SK-N-SH (cell line): ENCODE measurements at regions not wholly inside any gene's neighbourhood (a gene's known extent, or its start where the extent isn't known, plus 50 kb on each side); places are given as distances from the start of the nearest gene placed in this dataset.

Source experiments
- CTCF ChIA-PET: fragments of 300-600, 350-600 bp; formaldehyde crosslinking; extraction: SDS; loops from one replicate; lab custom pipeline; 2021; lab: Yijun Ruan, JAX
- POLR2A ChIA-PET: fragments of 350-600 bp; sonication (Branson Sonifier 250); formaldehyde crosslinking; extraction: SDS; loops from one replicate; lab custom pipeline; 2020; ENCODE audit warnings: antibody characterized with exemption, inconsistent platforms; lab: Yijun Ruan, JAX
- DNase-seq: peaks from one replicate; pipeline ENCODE4 v3.0.0; 2012
- H2AFZ ChIP-seq: fragments of 200-600 bp; sonication (generic); 2 replicates; pipeline ENCODE4 v1.8.1; 2016; ENCODE audit warnings: antibody characterized with exemption, mild to moderate bottlenecking, low read depth
- H3F3A ChIP-seq: fragments of 200-600 bp; sonication (generic); replicated peaks from 2 replicates; pipeline ENCODE3; 2016; ENCODE audit warnings: antibody characterized with exemption, mild to moderate bottlenecking; ENCODE audit not compliant: insufficient read depth
- H3K27ac ChIP-seq, 2 experiments: fragments of 200-500 bp in 1 of 2; fragments of 200-600 bp in 1 of 2; sonication (Bioruptor generic) in 1 of 2; sonication (generic), shearing (Covaris generic) in 1 of 2; 2 replicates each; pipeline versions ENCODE4 v1.5.1 to v1.6.1; 2014 to 2016; ENCODE audit warnings: low read depth in 2 of 2, inconsistent platforms in 1 of 2, low read length in 1 of 2, mild to moderate bottlenecking in 1 of 2, mixed read lengths in 1 of 2
- H3K27me3 ChIP-seq: fragments of 200-600 bp; sonication (generic), shearing (Covaris generic); 2 replicates; pipeline ENCODE4 v1.6.1; 2016; ENCODE audit warnings: mixed run types; ENCODE audit not compliant: insufficient read depth
- H3K36me3 ChIP-seq, 2 experiments: fragments of 200-500 bp in 1 of 2; fragments of 200-600 bp in 1 of 2; sonication (Bioruptor generic) in 1 of 2; sonication (generic) in 1 of 2; replicated peaks in 1 of 2; 2 replicates each; pipeline versions ENCODE3 to v1.5.1; 2014 to 2016; ENCODE audit warnings: low read length in 1 of 2, mild to moderate bottlenecking in 1 of 2; ENCODE audit not compliant: insufficient read depth in 2 of 2, control insufficient read depth in 1 of 2
- H3K4me1 ChIP-seq, 2 experiments: fragments of 200-500 bp in 1 of 2; fragments of 200-600 bp in 1 of 2; sonication (Bioruptor generic) in 1 of 2; sonication (generic), shearing (Covaris generic) in 1 of 2; 2 replicates each; pipeline versions ENCODE4 v1.5.1 to v1.6.1; 2014 to 2016; ENCODE audit warnings: low read depth in 1 of 2, low read length in 1 of 2, mixed run types in 1 of 2; ENCODE audit not compliant: insufficient read depth in 2 of 2, control insufficient read depth in 1 of 2
- H3K4me2 ChIP-seq: fragments of 200-600 bp; sonication (generic), shearing (Covaris generic); 2 replicates; pipeline ENCODE4 v1.6.1; 2017; ENCODE audit warnings: mixed run types
- H3K4me3 ChIP-seq, 2 experiments: fragments of 200-500 bp in 1 of 2; fragments of 200-600 bp in 1 of 2; sonication (Bioruptor generic) in 1 of 2; sonication (generic), shearing (Covaris generic) in 1 of 2; 2 replicates each; pipeline versions ENCODE4 v1.5.1 to v1.8.1; 2014 to 2016; ENCODE audit warnings: low read depth in 2 of 2, inconsistent platforms in 1 of 2, low read length in 1 of 2, mild to moderate bottlenecking in 1 of 2, mixed read lengths in 1 of 2, moderate library complexity in 1 of 2
- H3K79me2 ChIP-seq: fragments of 200-600 bp; sonication (generic); 2 replicates; pipeline ENCODE4 v1.8.1; 2017; ENCODE audit warnings: mild to moderate bottlenecking; ENCODE audit not compliant: insufficient read depth
- H3K9ac ChIP-seq: fragments of 200-600 bp; sonication (generic); 2 replicates; pipeline ENCODE4 v1.6.1; 2017; ENCODE audit warnings: mixed run types
- H3K9me2 ChIP-seq: fragments of 200-600 bp; sonication (generic); 2 replicates; pipeline ENCODE4 v1.6.1; 2017; ENCODE audit warnings: mixed run types
- H3K9me3 ChIP-seq: fragments of 200-600 bp; sonication (generic); 2 replicates; pipeline ENCODE4 v1.6.1; 2017; ENCODE audit warnings: mixed run types, mild to moderate bottlenecking, moderate library complexity
- H4K20me1 ChIP-seq: fragments of 200-600 bp; sonication (generic); 2 replicates; pipeline ENCODE4 v1.6.1; 2017; ENCODE audit warnings: mild to moderate bottlenecking, mixed run types; ENCODE audit not compliant: insufficient read depth
- CHD2 ChIP-seq: fragments of 150-350 bp; IDR thresholded peaks from 2 replicates; pipeline ENCODE4 v1.6.1; 2018; ENCODE audit warnings: low read length; ENCODE audit not compliant: partially characterized antibody
- ELF1 ChIP-seq: IDR thresholded peaks from 2 replicates; pipeline ENCODE4 v1.4.0; 2012
- EP300 ChIP-seq, 2 experiments: IDR thresholded peaks; 2 replicates each; pipeline versions ENCODE4 v1.4.0 to v1.6.1; 2012; ENCODE audit warnings: borderline replicate concordance in 1 of 2, low read depth in 1 of 2, low read length in 1 of 2
- EZH2phosphoT487 ChIP-seq: fragments of 200-600 bp; sonication (generic); IDR thresholded peaks from 2 replicates; pipeline ENCODE4 v1.6.1; 2017; ENCODE audit warnings: low read depth, mixed run types, mild to moderate bottlenecking, antibody characterized with exemption, moderate library complexity, borderline replicate concordance
- FOXM1 ChIP-seq: IDR thresholded peaks from 2 replicates; pipeline ENCODE4 v1.4.0; 2012; ENCODE audit warnings: low read depth, mild to moderate bottlenecking
- GATA2 ChIP-seq: sonication (generic); formaldehyde crosslinking; IDR thresholded peaks from 2 replicates; pipeline ENCODE4 v1.5.0; 2020; ENCODE audit warnings: mild to moderate bottlenecking, missing genetic modification reagents
- JUND ChIP-seq: IDR thresholded peaks from 2 replicates; pipeline ENCODE4 v1.4.0; 2012
- MXI1 ChIP-seq: IDR thresholded peaks from 2 replicates; pipeline ENCODE4 v1.6.1; 2012; ENCODE audit warnings: mild to moderate bottlenecking, low read depth, low read length, improper control_type of control experiment
- POLR2AphosphoS5 ChIP-seq: IDR thresholded peaks from 2 replicates; pipeline ENCODE4 v1.6.1; 2012; ENCODE audit warnings: low read depth, low read length
- RAD21 ChIP-seq: IDR thresholded peaks from 2 replicates; pipeline ENCODE4 v1.6.1; 2012; ENCODE audit warnings: mild to moderate bottlenecking, low read length
- SIN3A ChIP-seq: IDR thresholded peaks from 2 replicates; pipeline ENCODE4 v1.6.1; 2012; ENCODE audit warnings: low read depth, mild to moderate bottlenecking, low read length, moderate library complexity, borderline replicate concordance
- TCF12 ChIP-seq: IDR thresholded peaks from 2 replicates; pipeline ENCODE4 v1.4.0; 2012
- TEAD4 ChIP-seq: IDR thresholded peaks from 2 replicates; pipeline ENCODE4 v1.4.0; 2012; ENCODE audit warnings: mild to moderate bottlenecking, borderline replicate concordance; ENCODE audit not compliant: insufficient read depth
- YY1 ChIP-seq: IDR thresholded peaks from 2 replicates; pipeline ENCODE4 v1.4.0; 2012; ENCODE audit warnings: low read depth, mild to moderate bottlenecking
- WGBS: methylation state at CpG from one replicate; pipeline ENCODE4 v1.1.6; 2017; ENCODE audit warnings: low lambda C conversion rate; 5-methylcytosine and 5-hydroxymethylcytosine counted together
- TF ChIP-seq, protein P1 (sequence below): IDR thresholded peaks from 2 replicates; pipeline ENCODE4 v1.4.0; 2012; ENCODE audit warnings: low read depth
- TF ChIP-seq, protein P2 (sequence below): IDR thresholded peaks from 2 replicates; pipeline ENCODE4 v1.4.0; 2012; ENCODE audit warnings: low read depth, borderline replicate concordance
- TF ChIP-seq, protein P3 (sequence below): IDR thresholded peaks from 2 replicates; pipeline ENCODE4; 2012
- TF ChIP-seq, protein P4 (sequence below): fragments of 150-350 bp; IDR thresholded peaks from 2 replicates; pipeline ENCODE4 v1.6.1; 2016; ENCODE audit warnings: mild to moderate bottlenecking, low read depth, low read length
- TF ChIP-seq, protein P5 (sequence below): fragments of 200-600 bp; sonication (generic); IDR thresholded peaks from 2 replicates; pipeline ENCODE4 v1.6.1; 2017; ENCODE audit warnings: antibody characterized with exemption, mild to moderate bottlenecking, moderate library complexity

DNA sequence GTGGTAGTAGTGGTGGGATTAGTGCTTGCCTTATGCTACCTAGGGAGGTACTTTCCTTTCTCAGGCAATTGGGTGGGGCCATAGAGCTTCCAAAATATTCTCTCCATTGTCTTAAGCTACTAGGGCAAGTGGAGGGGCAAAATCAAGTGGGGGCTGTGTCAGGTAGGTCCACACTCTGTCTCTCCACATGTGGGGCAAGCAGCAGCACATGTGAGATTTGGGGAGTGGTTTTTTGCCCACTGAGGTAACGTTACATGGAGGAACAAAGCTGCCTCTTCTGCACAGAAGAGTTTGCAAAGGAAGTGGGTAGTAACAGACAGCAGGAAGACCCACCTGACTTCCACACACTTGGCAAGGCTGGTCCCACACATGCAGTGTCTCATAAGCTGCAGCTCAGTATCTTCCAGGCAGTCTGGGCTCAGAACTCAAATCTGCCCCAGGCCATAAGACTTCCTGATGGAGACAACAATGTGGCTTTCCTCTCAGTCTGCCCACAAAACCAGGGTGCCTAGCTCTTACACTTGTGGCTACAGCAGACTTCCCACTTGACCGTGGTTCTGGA lies 1581.5 kb upstream of the PCDH20 start (continued):
- TF ChIP-seq, protein P1, sequence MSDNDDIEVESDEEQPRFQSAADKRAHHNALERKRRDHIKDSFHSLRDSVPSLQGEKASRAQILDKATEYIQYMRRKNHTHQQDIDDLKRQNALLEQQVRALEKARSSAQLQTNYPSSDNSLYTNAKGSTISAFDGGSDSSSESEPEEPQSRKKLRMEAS, result no peak
- TF ChIP-seq FOXM1, result no peak
- no peak for TF ChIP-seq YY1
- TF ChIP-seq, all 33 proteins: peak for 0

DNA sequence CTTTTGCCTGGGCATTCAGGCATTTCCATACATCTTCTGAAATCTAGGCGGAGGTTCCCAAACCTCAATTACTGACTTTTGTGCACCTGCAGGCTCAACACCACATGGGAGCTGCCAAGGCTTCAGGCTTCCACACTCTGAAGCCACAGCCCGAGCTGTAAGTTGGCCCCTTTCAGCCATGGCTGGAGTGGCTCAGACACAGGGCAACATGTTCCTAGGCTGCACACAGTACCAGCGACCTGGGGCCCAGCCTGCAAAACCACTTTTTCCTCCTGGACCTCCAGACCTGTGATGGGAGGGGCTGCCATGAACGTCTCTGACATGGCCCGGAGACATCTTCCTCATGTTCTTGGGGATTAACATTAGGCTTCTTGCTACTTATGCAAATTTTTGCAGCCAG lies 1558.2 kb upstream of the PCDH20 start:
- no peaks in the 10 kb centered on the region for H4K20me1 ChIP-seq
- no peaks in the 10 kb centered on the region for H3K27me3 ChIP-seq
- no peaks in the 10 kb centered on the region for H3K36me3 ChIP-seq
- H3K4me2 ChIP-seq, result no peak overlapping the region
- WGBS, result 51% methylated on average over 3 of the region's 5 CpGs
- no peak overlapping the region for H2AFZ ChIP-seq
- H3K9ac ChIP-seq, result no peak overlapping the region
- DNase-seq, result no peak
- H3K4me1 ChIP-seq, result no peaks in the 10 kb centered on the region
- POLR2A ChIA-PET, result no interaction called here
- no peak overlapping the region for H3K4me3 ChIP-seq
- H3K27ac ChIP-seq, result no peak overlapping the region
- CTCF ChIA-PET, result no interaction called here
- no peaks in the 10 kb centered on the region for H3K9me2 ChIP-seq
- H3K79me2 ChIP-seq, result no peaks in the 10 kb centered on the region
- no peaks in the 10 kb centered on the region for H3F3A ChIP-seq
- H3K9me3 ChIP-seq, result no peaks in the 10 kb centered on the region
- TF ChIP-seq RAD21 (no peak), TCF12 (no peak), YY1 (no peak), POLR2AphosphoS5 (no peak), EP300 (IDR thresholded peaks at IDR 0.05; ENCODE audit: borderline replicate concordance in 1 of 2, low read depth in 1 of 2, low read length in 1 of 2) (no peak), TEAD4 (no peak), JUND (no peak), ELF1 (no peak), SIN3A (no peak), CHD2 (no peak), GATA2 (CRISPR knock-in tag) (no peak), MXI1 (no peak), EZH2phosphoT487 (no peak)
- TF ChIP-seq, protein P2, sequence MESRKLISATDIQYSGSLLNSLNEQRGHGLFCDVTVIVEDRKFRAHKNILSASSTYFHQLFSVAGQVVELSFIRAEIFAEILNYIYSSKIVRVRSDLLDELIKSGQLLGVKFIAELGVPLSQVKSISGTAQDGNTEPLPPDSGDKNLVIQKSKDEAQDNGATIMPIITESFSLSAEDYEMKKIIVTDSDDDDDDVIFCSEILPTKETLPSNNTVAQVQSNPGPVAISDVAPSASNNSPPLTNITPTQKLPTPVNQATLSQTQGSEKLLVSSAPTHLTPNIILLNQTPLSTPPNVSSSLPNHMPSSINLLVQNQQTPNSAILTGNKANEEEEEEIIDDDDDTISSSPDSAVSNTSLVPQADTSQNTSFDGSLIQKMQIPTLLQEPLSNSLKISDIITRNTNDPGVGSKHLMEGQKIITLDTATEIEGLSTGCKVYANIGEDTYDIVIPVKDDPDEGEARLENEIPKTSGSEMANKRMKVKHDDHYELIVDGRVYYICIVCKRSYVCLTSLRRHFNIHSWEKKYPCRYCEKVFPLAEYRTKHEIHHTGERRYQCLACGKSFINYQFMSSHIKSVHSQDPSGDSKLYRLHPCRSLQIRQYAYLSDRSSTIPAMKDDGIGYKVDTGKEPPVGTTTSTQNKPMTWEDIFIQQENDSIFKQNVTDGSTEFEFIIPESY, result no peak
- TF ChIP-seq, protein P3, sequence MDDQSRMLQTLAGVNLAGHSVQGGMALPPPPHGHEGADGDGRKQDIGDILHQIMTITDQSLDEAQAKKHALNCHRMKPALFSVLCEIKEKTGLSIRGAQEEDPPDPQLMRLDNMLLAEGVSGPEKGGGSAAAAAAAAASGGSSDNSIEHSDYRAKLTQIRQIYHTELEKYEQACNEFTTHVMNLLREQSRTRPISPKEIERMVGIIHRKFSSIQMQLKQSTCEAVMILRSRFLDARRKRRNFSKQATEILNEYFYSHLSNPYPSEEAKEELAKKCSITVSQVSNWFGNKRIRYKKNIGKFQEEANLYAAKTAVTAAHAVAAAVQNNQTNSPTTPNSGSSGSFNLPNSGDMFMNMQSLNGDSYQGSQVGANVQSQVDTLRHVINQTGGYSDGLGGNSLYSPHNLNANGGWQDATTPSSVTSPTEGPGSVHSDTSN, result no peak
- TF ChIP-seq, protein P4, sequence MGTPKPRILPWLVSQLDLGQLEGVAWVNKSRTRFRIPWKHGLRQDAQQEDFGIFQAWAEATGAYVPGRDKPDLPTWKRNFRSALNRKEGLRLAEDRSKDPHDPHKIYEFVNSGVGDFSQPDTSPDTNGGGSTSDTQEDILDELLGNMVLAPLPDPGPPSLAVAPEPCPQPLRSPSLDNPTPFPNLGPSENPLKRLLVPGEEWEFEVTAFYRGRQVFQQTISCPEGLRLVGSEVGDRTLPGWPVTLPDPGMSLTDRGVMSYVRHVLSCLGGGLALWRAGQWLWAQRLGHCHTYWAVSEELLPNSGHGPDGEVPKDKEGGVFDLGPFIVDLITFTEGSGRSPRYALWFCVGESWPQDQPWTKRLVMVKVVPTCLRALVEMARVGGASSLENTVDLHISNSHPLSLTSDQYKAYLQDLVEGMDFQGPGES, result no peak
- TF ChIP-seq, protein P1, result no peak
- TF ChIP-seq, protein P5, sequence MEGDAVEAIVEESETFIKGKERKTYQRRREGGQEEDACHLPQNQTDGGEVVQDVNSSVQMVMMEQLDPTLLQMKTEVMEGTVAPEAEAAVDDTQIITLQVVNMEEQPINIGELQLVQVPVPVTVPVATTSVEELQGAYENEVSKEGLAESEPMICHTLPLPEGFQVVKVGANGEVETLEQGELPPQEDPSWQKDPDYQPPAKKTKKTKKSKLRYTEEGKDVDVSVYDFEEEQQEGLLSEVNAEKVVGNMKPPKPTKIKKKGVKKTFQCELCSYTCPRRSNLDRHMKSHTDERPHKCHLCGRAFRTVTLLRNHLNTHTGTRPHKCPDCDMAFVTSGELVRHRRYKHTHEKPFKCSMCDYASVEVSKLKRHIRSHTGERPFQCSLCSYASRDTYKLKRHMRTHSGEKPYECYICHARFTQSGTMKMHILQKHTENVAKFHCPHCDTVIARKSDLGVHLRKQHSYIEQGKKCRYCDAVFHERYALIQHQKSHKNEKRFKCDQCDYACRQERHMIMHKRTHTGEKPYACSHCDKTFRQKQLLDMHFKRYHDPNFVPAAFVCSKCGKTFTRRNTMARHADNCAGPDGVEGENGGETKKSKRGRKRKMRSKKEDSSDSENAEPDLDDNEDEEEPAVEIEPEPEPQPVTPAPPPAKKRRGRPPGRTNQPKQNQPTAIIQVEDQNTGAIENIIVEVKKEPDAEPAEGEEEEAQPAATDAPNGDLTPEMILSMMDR, result no peak
